ENCODE measurements at regions not wholly inside any gene's neighbourhood (a gene's known extent, or its start where the extent isn't known, plus 50 kb on each side); places are given as distances from the start of the nearest gene placed in this dataset.

DNA sequence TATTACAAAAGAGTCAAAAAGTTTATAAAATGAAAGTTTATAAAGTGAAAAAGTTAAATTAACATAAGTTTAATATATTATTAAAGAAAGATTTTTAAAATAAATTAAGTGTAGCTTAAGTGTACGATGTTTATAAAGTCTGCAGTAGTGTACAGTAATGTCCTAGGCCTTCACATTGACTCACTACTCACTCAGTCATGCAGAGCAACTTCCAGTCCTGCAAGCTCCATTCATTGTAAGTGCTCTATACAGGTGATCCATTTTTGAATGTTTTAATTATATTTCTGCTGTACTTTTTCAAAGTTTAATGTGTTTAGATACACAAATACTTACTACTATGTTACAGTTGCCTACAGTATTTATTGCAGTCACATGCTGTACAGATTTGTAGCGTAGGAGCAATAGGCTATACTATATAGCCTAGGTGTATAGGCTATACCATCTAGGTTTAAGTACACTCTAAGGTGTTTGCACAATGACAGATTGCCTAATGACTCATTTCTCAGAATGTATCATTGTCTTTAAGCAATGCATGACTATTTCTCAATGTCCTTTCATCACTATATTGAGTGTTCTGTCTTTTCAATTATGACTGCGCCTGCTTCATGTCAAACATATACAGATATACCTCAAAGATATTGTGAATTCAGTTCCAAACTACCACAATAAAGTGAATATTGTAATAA, 1110.3 kb upstream of the MAP3K7 start:
- TF ChIP-seq EZH2 (IDR thresholded peaks at IDR 0.05; ENCODE audit: low read length, missing control alignments) (no peak), CTCF (conservative IDR thresholded peaks at IDR 0.05 in 1 of 2, IDR thresholded peaks at IDR 0.05 in 1 of 2; ENCODE audit: low read depth in 1 of 2, low read length in 2 of 2) (no peak)

Measured in fibroblast of lung (primary cell).